ENCODE measurements at regions not wholly inside any gene's neighbourhood (a gene's known extent, or its start where the extent isn't known, plus 50 kb on each side); places are given as distances from the start of the nearest gene placed in this dataset.

GRCh38 chr1:60571811-60572210, 498.2 kb upstream of the C1orf87 start:
- H3K4me1 Mint-ChIP-seq = no peaks in the 10 kb centered on the region
- H3K4me1 ChIP-seq (ENCODE audit: control insufficient read depth, insufficient read depth, low read length) = no peaks in the 10 kb centered on the region
- no peak overlapping the region for H3K27ac Mint-ChIP-seq
- no peaks in the 10 kb centered on the region for H3K9me3 Mint-ChIP-seq
- WGBS, 2 experiments (ENCODE audit: insufficient coverage in 1 of 2, insufficient read length in 1 of 2) = 67 to 83% methylated on average over 1 of the region's 1 CpG
- no peaks in the 10 kb centered on the region for H3K36me3 Mint-ChIP-seq (ENCODE audit: low read depth)
- H3K27me3 Mint-ChIP-seq (ENCODE audit: insufficient read depth) = no peaks in the 10 kb centered on the region
- DNase-seq = no peak
- no peak overlapping the region for H3K4me3 ChIP-seq (ENCODE audit: low read length)
- H3K9ac ChIP-seq (ENCODE audit: extremely low read depth, low read length, poor library complexity, severe bottlenecking) = no peak overlapping the region
- H3K27me3 ChIP-seq (ENCODE audit: control insufficient read depth, insufficient read depth, low read length, poor library complexity, severe bottlenecking) = no peaks in the 10 kb centered on the region
- H3K9me3 ChIP-seq (ENCODE audit: control insufficient read depth, low read length) = no peaks in the 10 kb centered on the region
- no peak overlapping the region for H3K27ac ChIP-seq (ENCODE audit: low read depth, low read length)
- TF ChIP-seq CTCF (conservative IDR thresholded peaks at IDR 0.05) = no peak
- H3K36me3 ChIP-seq (ENCODE audit: control insufficient read depth, insufficient read depth, low read length) = no peaks in the 10 kb centered on the region
- H3K4me3 Mint-ChIP-seq = no peak overlapping the region

- H3K4me3 Mint-ChIP-seq = no peak overlapping the region
- DNase-seq = no peak
- Histone ChIP-seq H3K4me1 (ENCODE audit: control insufficient read depth, insufficient read depth, low read length) (no peaks in the 10 kb centered on the region), H3K27ac (ENCODE audit: low read depth, low read length) (no peak overlapping the region), H3K36me3 (ENCODE audit: control insufficient read depth, insufficient read depth, low read length) (no peaks in the 10 kb centered on the region), H3K4me3 (ENCODE audit: low read length) (no peak overlapping the region), H3K9me3 (ENCODE audit: control insufficient read depth, low read length) (no peaks in the 10 kb centered on the region), H3K9ac (ENCODE audit: extremely low read depth, low read length, poor library complexity, severe bottlenecking) (no peak overlapping the region), H3K27me3 (ENCODE audit: control insufficient read depth, insufficient read depth, low read length, poor library complexity, severe bottlenecking) (no peaks in the 10 kb centered on the region)
- WGBS, 2 experiments (ENCODE audit: insufficient coverage in 1 of 2, insufficient read length in 1 of 2) = 98 to 100% methylated on average over 2 of the region's 2 CpGs
- H3K27me3 Mint-ChIP-seq (ENCODE audit: insufficient read depth) = no peaks in the 10 kb centered on the region
- H3K27ac Mint-ChIP-seq = no peak overlapping the region
- no peaks in the 10 kb centered on the region for H3K36me3 Mint-ChIP-seq (ENCODE audit: low read depth)
- no peak for TF ChIP-seq CTCF (conservative IDR thresholded peaks at IDR 0.05)
- no peaks in the 10 kb centered on the region for H3K9me3 Mint-ChIP-seq
- H3K4me1 Mint-ChIP-seq = no peaks in the 10 kb centered on the region
These were observed 495.6 kb upstream of the C1orf87 start for GRCh38 chr1:60569189-60569588.

GRCh38 chr1:60567256-60567655, 493.7 kb upstream of the C1orf87 start:
- Mint-ChIP-seq H3K4me3 (no peak overlapping the region), H3K9me3 (no peaks in the 10 kb centered on the region), H3K27ac (no peak overlapping the region), H3K4me1 (no peaks in the 10 kb centered on the region), H3K27me3 (ENCODE audit: insufficient read depth) (no peaks in the 10 kb centered on the region), H3K36me3 (ENCODE audit: low read depth) (no peaks in the 10 kb centered on the region)
- Histone ChIP-seq H3K9ac (ENCODE audit: extremely low read depth, low read length, poor library complexity, severe bottlenecking) (no peak overlapping the region), H3K4me3 (ENCODE audit: low read length) (no peak overlapping the region), H3K27me3 (ENCODE audit: control insufficient read depth, insufficient read depth, low read length, poor library complexity, severe bottlenecking) (no peaks in the 10 kb centered on the region), H3K27ac (ENCODE audit: low read depth, low read length) (no peak overlapping the region), H3K9me3 (ENCODE audit: control insufficient read depth, low read length) (no peaks in the 10 kb centered on the region), H3K4me1 (ENCODE audit: control insufficient read depth, insufficient read depth, low read length) (no peaks in the 10 kb centered on the region), H3K36me3 (ENCODE audit: control insufficient read depth, insufficient read depth, low read length) (no peaks in the 10 kb centered on the region)
- no peak for TF ChIP-seq CTCF (conservative IDR thresholded peaks at IDR 0.05)
- no peak for DNase-seq
